WI38 (cell line): ENCODE measurements at regions not wholly inside any gene's neighbourhood (a gene's known extent, or its start where the extent isn't known, plus 50 kb on each side); places are given as distances from the start of the nearest gene placed in this dataset.

ENCODE experiments used
- H3K4me3 ChIP-seq: 2 replicates; pipeline ENCODE4 v1.5.1; 2011; ENCODE audit warnings: low read depth, mild to moderate bottlenecking, control low read depth, low read length
- CTCF ChIP-seq: IDR thresholded peaks from 2 replicates; pipeline ENCODE4 v1.5.1; 2012; ENCODE audit warnings: low read depth, mild to moderate bottlenecking, control low read depth, low read length

- no peak for TF ChIP-seq CTCF
- H3K4me3 ChIP-seq: no peak overlapping the region
Observed at GRCh38 chr14:95597784-95598211, 62.9 kb downstream of the GLRX5 start.

GRCh38 chr14:95601650-95602049 lies 66.8 kb downstream of the GLRX5 start:
- no peak for TF ChIP-seq CTCF
- H3K4me3 ChIP-seq: no peak overlapping the region

GRCh38 chr14:95603415-95603814 lies 68.6 kb downstream of the GLRX5 start:
- no peak overlapping the region for H3K4me3 ChIP-seq
- TF ChIP-seq CTCF: no peak

- H3K4me3 ChIP-seq: no peak overlapping the region
- no peak for TF ChIP-seq CTCF
Observed at GRCh38 chr14:95606266-95606665, 71.4 kb downstream of the GLRX5 start.

GRCh38 chr14:95608637-95609235 lies 73.9 kb downstream of the GLRX5 start:
- no peak for TF ChIP-seq CTCF
- H3K4me3 ChIP-seq: no peak overlapping the region

- peak; percentile 61 for TF ChIP-seq CTCF
- H3K4me3 ChIP-seq: no peak overlapping the region
Observed at GRCh38 chr14:95609398-95609990, 74.6 kb downstream of the GLRX5 start.

- H3K4me3 ChIP-seq: no peak overlapping the region
- TF ChIP-seq CTCF: no peak
Observed at GRCh38 chr14:95611293-95611880, 74.8 kb upstream of the TCL1B start.
